SK-N-SH treated with all-trans-retinoic acid at 6 μM for 48 hours (cell line): ENCODE measurements at regions not wholly inside any gene's neighbourhood (a gene's known extent, or its start where the extent isn't known, plus 50 kb on each side); places are given as distances from the start of the nearest gene placed in this dataset.

Source experiments
- ATAC-seq: fragments of 200-7000 bp; cut with Tn5 transposase; 3 replicates; pipeline ENCODE4 v1.9.1; 2020; ENCODE audit warnings: mild to moderate bottlenecking, moderate library complexity
- ARNTL ChIP-seq: fragments of 450-650 bp; formaldehyde crosslinking; IDR thresholded peaks from 2 replicates; pipeline ENCODE4 v1.5.0; 2020; ENCODE audit warnings: low read depth, mild to moderate bottlenecking, moderate library complexity, borderline replicate concordance
- BACH2 ChIP-seq: fragments of 250-450 bp; sonication (Bioruptor Pico); IDR thresholded peaks from 2 replicates; pipeline ENCODE4 v1.9.0; 2021; ENCODE audit warnings: mild to moderate bottlenecking, borderline replicate concordance
- ESRRG ChIP-seq: fragments of 250-450 bp; sonication (Bioruptor Pico); IDR thresholded peaks from 2 replicates; pipeline ENCODE4 v1.6.1; 2021; ENCODE audit warnings: mild to moderate bottlenecking
- GLIS3 ChIP-seq: fragments of 250-450 bp; sonication (Bioruptor Pico); IDR thresholded peaks from 2 replicates; pipeline ENCODE4 v1.5.0; 2020; ENCODE audit warnings: mild to moderate bottlenecking, moderate library complexity
- ISL1 ChIP-seq: fragments of 250-450 bp; sonication (Bioruptor Pico); IDR thresholded peaks from 2 replicates; pipeline ENCODE4 v2.1.2; 2022; ENCODE audit warnings: mild to moderate bottlenecking, moderate library complexity
- OSR1 ChIP-seq: fragments of 250-450 bp; sonication (Bioruptor Pico); IDR thresholded peaks from 2 replicates; pipeline ENCODE4 v1.8.0; 2022; ENCODE audit warnings: moderate library complexity, mild to moderate bottlenecking, inconsistent platforms
- PPARA ChIP-seq: fragments of 250-450 bp; sonication (Bioruptor Pico); IDR thresholded peaks from 2 replicates; pipeline ENCODE4 v1.5.0; 2020; ENCODE audit warnings: mild to moderate bottlenecking, borderline replicate concordance
- RARB ChIP-seq: fragments of 250-450 bp; sonication (Bioruptor Pico); IDR thresholded peaks from 2 replicates; pipeline ENCODE4 v1.8.0; 2021; ENCODE audit warnings: mild to moderate bottlenecking, moderate library complexity
- SNAI2 ChIP-seq: fragments of 250-450 bp; sonication (Bioruptor Pico); IDR thresholded peaks from 2 replicates; pipeline ENCODE4 v1.5.0; 2020; ENCODE audit warnings: mild to moderate bottlenecking, moderate library complexity
- TCF4 ChIP-seq: fragments of 250-450 bp; sonication (Bioruptor Pico); IDR thresholded peaks from 2 replicates; pipeline ENCODE4 v1.8.0; 2021; ENCODE audit warnings: mild to moderate bottlenecking, moderate library complexity, borderline replicate concordance
- TOX ChIP-seq: fragments of 250-450 bp; sonication (Bioruptor Pico); IDR thresholded peaks from 2 replicates; pipeline ENCODE4 v1.8.0; 2021; ENCODE audit warnings: mild to moderate bottlenecking, moderate library complexity, borderline replicate concordance
- ZC3H10 ChIP-seq: fragments of 250-450 bp; sonication (Bioruptor Pico); IDR thresholded peaks from 2 replicates; pipeline ENCODE4 v1.5.1; 2021; ENCODE audit warnings: mild to moderate bottlenecking, moderate library complexity
- ZFP3 ChIP-seq: fragments of 250-450 bp; sonication (Bioruptor Pico); IDR thresholded peaks from 2 replicates; pipeline ENCODE4 v1.5.0; 2020; ENCODE audit warnings: mild to moderate bottlenecking, moderate library complexity
- ZFP30 ChIP-seq: fragments of 450-650 bp; formaldehyde crosslinking; IDR thresholded peaks from 2 replicates; pipeline ENCODE4 v1.5.0; 2022; ENCODE audit warnings: mild to moderate bottlenecking, moderate library complexity
- ZNF565 ChIP-seq: fragments of 450-650 bp; formaldehyde crosslinking; conservative IDR thresholded peaks from 2 replicates; pipeline ENCODE4 v1.5.0; 2020; ENCODE audit warnings: low read depth, mild to moderate bottlenecking, moderate library complexity
- ZNF70 ChIP-seq: fragments of 450-650 bp; formaldehyde crosslinking; IDR thresholded peaks from 2 replicates; pipeline ENCODE4 v1.5.0; 2020; ENCODE audit warnings: mild to moderate bottlenecking, moderate library complexity
- ZNF8 ChIP-seq: fragments of 450-650 bp; formaldehyde crosslinking; IDR thresholded peaks from 2 replicates; pipeline ENCODE4 v1.5.0; 2020; ENCODE audit warnings: mild to moderate bottlenecking, moderate library complexity
- TF ChIP-seq, protein P1 (sequence below): fragments of 250-450 bp; sonication (Bioruptor Pico); IDR thresholded peaks from 2 replicates; pipeline ENCODE4 v1.8.0; 2021; ENCODE audit warnings: low read depth, mild to moderate bottlenecking, moderate library complexity, borderline replicate concordance
- TF ChIP-seq, protein P2 (sequence below): fragments of 250-450 bp; sonication (Bioruptor Pico); IDR thresholded peaks from 2 replicates; pipeline ENCODE4 v1.8.0; 2020; ENCODE audit warnings: mild to moderate bottlenecking, moderate library complexity, borderline replicate concordance
- TF ChIP-seq, protein P3 (sequence below): fragments of 250-450 bp; sonication (Bioruptor Pico); IDR thresholded peaks from 2 replicates; pipeline ENCODE4 v1.5.1; 2020; ENCODE audit warnings: low read depth, mild to moderate bottlenecking, moderate library complexity
- TF ChIP-seq, protein P4 (sequence below): fragments of 250-450 bp; sonication (Bioruptor Pico); IDR thresholded peaks from 2 replicates; pipeline ENCODE4 v1.5.1; 2021; ENCODE audit warnings: mild to moderate bottlenecking, moderate library complexity

DNA sequence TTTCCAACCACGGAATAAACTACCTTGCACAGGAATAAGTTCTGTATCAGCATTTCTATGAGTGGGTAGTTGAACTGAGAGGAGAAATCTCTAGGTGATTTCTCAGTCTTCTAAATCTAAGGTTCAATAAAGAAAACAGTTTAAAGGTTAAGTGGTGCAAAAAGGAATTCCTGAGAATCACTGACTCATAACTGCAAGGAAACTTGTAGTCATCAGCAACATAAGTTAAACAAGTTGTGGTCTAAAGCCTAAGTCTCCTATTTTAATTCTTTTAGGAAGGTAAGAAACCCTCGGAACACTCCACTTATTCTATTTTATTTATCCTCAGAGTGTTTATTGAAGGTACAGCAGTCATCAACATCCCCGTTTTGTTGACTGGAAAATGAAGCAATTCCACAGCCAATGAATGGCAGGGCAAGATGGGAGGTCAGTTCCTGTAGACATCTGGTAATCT, 92.4 kb upstream of the PIK3CG start:
- no peak for ATAC-seq
- TF ChIP-seq ZNF70 (no peak), OSR1 (no peak; the same call in 1 of the 2 replicates), BACH2 (no peak), ZC3H10 (CRISPR knock-in tag) (no peak), ESRRG (no peak), SNAI2 (CRISPR knock-in tag) (no peak), ZNF8 (CRISPR knock-in tag) (no peak), TOX (CRISPR knock-in tag) (no peak), TCF4 (CRISPR knock-in tag) (no peak), RARB (no peak), ARNTL (CRISPR knock-in tag) (no peak)
- TF ChIP-seq, protein P1, sequence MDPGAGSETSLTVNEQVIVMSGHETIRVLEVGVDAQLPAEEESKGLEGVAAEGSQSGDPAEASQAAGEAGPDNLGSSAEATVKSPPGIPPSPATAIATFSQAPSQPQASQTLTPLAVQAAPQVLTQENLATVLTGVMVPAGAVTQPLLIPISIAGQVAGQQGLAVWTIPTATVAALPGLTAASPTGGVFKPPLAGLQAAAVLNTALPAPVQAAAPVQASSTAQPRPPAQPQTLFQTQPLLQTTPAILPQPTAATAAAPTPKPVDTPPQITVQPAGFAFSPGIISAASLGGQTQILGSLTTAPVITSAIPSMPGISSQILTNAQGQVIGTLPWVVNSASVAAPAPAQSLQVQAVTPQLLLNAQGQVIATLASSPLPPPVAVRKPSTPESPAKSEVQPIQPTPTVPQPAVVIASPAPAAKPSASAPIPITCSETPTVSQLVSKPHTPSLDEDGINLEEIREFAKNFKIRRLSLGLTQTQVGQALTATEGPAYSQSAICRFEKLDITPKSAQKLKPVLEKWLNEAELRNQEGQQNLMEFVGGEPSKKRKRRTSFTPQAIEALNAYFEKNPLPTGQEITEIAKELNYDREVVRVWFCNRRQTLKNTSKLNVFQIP (CRISPR knock-in tag): no peak
- TF ChIP-seq, protein P2, sequence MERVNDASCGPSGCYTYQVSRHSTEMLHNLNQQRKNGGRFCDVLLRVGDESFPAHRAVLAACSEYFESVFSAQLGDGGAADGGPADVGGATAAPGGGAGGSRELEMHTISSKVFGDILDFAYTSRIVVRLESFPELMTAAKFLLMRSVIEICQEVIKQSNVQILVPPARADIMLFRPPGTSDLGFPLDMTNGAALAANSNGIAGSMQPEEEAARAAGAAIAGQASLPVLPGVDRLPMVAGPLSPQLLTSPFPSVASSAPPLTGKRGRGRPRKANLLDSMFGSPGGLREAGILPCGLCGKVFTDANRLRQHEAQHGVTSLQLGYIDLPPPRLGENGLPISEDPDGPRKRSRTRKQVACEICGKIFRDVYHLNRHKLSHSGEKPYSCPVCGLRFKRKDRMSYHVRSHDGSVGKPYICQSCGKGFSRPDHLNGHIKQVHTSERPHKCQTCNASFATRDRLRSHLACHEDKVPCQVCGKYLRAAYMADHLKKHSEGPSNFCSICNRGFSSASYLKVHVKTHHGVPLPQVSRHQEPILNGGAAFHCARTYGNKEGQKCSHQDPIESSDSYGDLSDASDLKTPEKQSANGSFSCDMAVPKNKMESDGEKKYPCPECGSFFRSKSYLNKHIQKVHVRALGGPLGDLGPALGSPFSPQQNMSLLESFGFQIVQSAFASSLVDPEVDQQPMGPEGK: no peak
- TF ChIP-seq, protein P3, sequence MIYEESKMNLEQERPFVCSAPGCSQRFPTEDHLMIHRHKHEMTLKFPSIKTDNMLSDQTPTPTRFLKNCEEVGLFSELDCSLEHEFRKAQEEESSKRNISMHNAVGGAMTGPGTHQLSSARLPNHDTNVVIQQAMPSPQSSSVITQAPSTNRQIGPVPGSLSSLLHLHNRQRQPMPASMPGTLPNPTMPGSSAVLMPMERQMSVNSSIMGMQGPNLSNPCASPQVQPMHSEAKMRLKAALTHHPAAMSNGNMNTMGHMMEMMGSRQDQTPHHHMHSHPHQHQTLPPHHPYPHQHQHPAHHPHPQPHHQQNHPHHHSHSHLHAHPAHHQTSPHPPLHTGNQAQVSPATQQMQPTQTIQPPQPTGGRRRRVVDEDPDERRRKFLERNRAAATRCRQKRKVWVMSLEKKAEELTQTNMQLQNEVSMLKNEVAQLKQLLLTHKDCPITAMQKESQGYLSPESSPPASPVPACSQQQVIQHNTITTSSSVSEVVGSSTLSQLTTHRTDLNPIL (CRISPR knock-in tag): no peak

DNA sequence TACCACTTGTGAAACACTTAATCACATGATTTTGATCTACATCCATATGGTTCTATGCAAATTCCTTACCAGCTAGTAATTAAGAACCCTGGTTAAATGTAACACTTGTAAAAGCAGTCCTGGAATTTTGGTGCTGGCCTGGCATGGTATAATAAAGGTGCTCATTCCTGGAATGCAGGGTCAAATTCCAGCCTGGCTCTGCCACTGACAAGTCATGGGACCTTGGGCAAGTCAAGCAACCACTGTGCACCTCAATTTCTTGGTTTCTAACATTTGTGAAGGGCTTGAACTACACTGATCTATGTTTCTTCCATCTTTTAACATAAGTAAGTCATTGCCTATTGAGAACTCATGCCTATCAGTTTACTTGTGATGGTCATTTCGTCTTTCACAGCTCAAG, 91.9 kb upstream of the PIK3CG start:
- TF ChIP-seq SNAI2 (CRISPR knock-in tag) (no peak), ZC3H10 (CRISPR knock-in tag) (no peak), PPARA (CRISPR knock-in tag) (no peak), RARB (no peak), OSR1 (no peak), ZNF565 (CRISPR knock-in tag) (no peak), ESRRG (no peak), TCF4 (CRISPR knock-in tag) (no peak), GLIS3 (CRISPR knock-in tag) (no peak), TOX (CRISPR knock-in tag) (no peak), ISL1 (CRISPR knock-in tag) (no peak), ZNF70 (no peak)
- TF ChIP-seq, protein P2: no peak
- TF ChIP-seq, protein P1 (CRISPR knock-in tag): no peak
- TF ChIP-seq, all 23 proteins: peak for 0
- no peak for ATAC-seq

DNA sequence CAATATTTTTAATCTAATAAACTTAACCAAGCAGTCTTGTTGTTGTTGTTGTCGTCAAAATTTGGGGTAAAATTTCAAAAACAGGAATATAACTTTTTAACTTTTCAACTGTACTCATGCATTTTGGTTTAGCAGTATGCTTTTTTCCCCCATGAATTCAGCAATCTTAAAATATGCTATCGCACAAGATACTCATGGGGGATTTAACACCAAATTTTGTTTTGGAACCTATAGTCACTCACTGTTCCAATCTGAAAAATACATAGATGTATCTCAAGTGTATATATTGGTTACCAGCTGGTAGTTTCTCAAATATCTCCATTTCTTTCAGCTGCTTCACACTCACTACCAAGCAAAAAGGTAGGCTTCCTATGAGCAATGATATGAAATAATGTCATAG, 91.4 kb upstream of the PIK3CG start:
- TF ChIP-seq OSR1: no peak
- TF ChIP-seq BACH2: no peak
- no peak for TF ChIP-seq ZFP30
- TF ChIP-seq TOX (CRISPR knock-in tag): no peak
- TF ChIP-seq, protein P2: no peak
- TF ChIP-seq ZNF70: no peak
- TF ChIP-seq, protein P4, sequence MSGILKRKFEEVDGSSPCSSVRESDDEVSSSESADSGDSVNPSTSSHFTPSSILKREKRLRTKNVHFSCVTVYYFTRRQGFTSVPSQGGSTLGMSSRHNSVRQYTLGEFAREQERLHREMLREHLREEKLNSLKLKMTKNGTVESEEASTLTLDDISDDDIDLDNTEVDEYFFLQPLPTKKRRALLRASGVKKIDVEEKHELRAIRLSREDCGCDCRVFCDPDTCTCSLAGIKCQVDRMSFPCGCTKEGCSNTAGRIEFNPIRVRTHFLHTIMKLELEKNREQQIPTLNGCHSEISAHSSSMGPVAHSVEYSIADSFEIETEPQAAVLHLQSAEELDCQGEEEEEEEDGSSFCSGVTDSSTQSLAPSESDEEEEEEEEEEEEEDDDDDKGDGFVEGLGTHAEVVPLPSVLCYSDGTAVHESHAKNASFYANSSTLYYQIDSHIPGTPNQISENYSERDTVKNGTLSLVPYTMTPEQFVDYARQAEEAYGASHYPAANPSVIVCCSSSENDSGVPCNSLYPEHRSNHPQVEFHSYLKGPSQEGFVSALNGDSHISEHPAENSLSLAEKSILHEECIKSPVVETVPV: no peak
- no peak for TF ChIP-seq ZFP3 (CRISPR knock-in tag)
- no peak for TF ChIP-seq SNAI2 (CRISPR knock-in tag)
- ATAC-seq: no peak
